Superior temporal gyrus (tissue), 1 donor: ENCODE measurements at regions not wholly inside any gene's neighbourhood (a gene's known extent, or its start where the extent isn't known, plus 50 kb on each side); places are given as distances from the start of the nearest gene placed in this dataset.
A peak's percentile ranks its signal among the peaks of the same experiment; 100 is the strongest.

ENCODE experiments used
- DNase-seq: peaks from one replicate; pipeline ENCODE4 v3.0.0-alpha.2; 2016; ENCODE audit errors: extremely low spot score

DNA sequence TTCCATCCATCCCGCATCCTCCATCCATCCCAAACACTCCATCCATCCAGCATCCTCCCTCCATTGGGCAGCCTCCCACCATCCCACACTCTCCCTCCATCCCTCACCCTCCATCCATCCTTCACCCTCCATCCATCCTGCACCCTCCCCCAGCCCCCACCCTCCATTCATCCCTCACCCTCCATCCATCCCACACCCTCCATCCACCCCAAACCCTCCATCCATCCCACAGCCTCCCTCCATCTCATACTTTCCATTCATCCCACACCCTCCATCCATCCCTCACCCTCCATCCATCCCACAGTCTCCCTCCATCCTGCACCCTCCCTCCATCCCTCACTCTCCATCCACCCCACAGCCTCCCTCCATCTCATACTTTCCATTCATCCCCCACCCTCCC lies 60.4 kb downstream of the FOXI2 start:
- DNase-seq, result no peak

DNA sequence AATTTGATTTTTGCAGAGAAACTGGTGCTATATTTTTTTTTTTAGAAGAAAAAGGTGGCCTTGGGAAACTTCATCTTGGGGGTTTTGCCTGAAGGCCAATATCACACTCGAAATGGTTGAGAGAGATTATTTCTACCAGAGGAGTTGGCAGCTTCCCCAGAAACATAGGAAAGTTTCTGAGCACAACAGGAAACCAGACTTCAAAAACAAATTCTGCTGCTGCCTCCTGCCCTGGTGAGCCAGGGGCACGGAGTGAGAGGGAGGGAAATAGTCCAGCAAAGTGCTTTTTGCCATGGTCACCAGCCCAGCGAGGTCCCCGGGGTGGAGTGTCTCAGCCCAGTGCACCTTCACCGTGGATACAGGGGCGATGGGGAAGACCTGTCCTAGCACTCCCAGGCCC lies 61.1 kb downstream of the FOXI2 start:
- DNase-seq, result no peak

DNA sequence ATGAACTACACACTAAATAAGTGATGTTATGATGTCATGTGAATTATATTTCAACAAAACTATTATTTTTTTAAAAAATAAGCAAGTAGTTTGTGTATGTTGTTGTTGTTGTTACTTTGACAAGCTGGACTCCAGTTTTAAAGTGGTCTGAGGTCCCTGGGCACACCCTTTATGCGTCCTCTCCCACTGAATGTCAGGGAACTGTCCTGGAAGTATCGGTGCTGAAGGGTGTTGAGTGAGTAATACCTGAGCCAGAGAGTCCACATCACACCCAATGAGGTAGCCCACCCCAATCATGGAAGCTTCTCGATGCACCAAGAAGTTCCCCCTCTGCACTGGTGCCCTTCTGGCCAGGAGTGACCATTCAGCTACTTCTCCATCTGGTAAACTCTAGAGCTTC lies 64.3 kb downstream of the FOXI2 start:
- no peak for DNase-seq

DNA sequence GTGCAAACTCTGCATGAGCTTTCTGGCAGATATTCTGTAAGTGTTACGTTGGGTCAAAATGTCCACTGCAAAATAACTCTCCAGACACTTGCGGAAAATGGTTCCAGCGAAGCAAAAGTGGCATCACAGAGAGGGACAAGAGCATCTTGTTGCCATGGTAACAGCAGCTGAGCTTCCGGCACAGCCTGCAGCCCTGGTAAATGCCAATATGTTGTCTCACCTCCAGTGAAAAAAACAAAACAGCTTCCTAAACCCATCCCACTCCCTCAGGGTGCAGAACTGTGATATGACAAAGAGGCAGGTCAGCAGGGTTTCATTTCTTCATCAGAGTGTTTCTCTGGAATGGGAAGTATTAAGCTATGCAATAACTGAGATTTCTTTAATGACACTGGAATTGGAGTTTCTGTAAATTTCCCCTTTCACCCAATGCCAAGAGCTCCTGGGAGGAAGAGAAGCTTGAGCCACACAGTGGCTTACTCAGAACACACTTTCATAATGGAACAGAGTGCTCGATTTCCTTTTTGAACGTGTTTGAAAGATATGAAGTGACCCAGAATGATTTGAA lies 65.6 kb downstream of the FOXI2 start:
- DNase-seq, result peak; percentile 16

DNA sequence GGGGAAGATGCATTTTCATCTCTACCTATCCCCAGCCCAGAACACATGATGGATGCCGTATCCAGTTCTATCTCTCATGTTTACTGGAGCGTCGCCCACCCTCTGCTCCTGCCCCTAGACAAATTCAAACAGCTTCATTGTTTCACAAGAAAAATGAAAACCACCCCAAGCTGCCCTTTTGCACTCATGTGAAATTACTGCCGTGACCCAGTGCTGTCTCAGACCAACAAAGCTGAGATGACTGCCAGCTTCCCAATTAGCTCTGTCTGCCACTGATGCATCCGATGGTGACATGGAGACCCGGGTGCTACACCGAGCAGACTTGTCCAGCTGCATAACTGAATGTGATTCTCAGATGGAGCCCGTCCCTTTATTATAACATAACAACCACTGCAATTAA lies 67.7 kb downstream of the FOXI2 start:
- DNase-seq, result no peak

DNA sequence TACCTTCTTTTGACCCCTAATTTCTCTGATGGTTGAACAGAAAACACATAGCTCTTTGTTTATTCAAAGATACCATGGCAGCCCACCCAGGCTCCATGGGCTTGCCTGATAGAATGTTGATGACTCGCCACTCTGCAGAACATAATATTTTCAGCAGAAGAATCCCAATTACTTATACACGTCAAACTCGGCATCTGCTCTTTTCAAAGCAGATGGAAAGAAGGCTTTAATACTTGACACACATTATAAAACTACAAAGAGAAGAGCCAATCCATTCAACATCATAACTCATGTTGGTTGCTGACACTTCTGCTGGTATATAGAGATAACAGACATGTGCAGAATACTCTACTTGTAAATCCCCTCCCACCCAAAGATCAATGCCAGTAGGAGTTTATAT lies 69.0 kb downstream of the FOXI2 start:
- no peak for DNase-seq

DNA sequence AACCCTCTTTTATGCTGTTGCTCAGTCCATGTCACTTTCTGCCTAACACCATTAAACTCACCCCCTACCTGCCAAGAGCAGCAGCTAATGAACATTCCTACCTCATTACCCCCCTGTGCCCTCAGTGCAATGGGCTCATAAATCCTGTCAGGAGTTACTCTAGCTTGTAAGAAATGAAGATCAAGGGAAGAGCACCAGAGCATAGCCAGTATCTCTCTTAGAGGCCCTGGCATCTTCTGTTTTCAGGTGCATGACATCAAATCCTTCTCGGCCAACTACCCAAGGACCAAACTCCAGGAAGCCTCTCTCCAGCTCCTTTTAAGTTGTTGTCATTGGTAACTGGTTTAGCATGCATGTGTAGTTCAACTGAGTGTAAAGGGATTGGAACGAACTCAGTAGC lies 75.1 kb downstream of the FOXI2 start:
- DNase-seq, result no peak

DNA sequence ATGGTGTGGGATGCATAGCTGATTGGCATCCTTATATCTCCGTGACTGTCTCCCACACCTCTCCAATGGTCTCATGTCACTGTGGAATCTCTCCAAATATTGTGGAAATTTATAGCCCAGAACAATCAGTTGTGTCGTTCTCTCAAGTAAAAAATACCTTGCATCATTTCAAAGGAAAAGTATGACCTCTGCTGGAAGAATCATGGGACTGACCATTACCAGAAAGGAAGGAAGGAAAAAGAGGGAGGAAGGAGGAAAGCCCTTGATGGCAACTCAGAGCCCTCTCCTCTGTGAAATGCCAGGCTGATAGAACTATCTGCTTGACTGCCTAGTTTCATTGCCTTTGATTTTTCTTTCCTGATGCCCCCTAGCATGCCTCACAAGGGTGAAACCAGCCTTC lies 76.3 kb downstream of the FOXI2 start:
- peak; percentile 70 for DNase-seq

DNA sequence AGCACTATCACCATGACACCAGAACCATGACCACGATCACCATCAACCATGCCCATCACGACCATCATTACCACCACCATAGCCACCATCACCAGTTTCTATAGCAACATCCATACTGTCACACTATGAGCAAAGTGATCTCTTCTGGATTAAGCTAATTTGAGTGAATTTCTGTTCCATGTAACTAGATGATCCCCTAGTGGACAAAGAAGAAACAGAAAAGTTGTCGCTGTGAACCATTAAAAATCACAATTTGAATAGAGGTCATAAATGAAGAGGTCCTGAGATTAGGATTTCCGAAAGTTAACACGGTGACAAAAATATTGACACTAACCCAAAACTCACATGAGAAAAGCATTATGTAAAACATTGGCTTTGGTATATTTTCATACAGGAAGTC lies 77.6 kb downstream of the CLRN3 start:
- peak; percentile 15 for DNase-seq

DNA sequence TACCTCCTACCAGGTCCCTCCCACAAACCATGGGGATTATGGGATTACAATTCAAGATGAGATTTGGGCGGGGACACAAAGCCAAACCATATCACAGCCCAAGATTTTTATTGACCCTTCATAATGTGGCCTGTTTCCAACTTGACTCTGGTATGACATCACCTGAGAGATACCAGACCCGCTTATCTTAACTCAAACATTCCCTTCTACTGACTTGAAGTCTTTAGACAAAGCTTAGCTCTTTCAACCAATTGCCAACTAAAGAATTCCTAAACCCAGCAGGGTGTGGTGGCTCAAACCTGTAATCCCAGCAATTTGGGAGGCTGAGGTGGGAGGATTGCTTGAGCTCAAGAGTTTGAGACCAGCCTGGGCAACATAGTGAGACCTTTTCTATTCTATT lies 67.9 kb downstream of the CLRN3 start:
- DNase-seq, result no peak

DNA sequence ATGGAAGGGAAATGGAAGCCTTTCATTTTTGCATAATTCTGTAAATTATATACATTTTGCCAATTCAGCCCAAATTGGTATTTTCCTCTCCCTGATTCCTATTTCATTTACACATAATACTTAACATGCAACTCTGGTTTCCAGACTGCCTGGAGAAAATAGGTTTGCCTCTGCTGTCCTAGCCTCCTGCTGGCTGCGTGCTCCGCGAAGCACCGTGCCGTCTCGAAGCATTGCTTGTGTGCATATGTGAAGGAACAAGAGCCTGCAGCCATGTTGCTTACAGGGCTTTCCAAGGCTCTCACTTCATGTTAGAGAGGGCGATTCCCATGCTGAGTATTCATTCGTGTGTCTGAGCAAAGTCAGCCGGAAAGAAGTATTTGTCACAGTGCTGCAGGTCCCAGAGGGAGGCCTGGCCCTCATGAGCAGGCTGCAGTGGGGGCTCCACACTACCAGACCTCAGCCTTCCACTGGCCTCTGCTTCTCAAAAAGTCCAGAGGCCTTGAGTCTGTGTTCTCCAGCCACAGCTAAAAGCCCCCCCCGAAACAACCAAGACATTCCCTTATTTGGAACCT lies 66.5 kb downstream of the CLRN3 start:
- DNase-seq, result no peak

DNA sequence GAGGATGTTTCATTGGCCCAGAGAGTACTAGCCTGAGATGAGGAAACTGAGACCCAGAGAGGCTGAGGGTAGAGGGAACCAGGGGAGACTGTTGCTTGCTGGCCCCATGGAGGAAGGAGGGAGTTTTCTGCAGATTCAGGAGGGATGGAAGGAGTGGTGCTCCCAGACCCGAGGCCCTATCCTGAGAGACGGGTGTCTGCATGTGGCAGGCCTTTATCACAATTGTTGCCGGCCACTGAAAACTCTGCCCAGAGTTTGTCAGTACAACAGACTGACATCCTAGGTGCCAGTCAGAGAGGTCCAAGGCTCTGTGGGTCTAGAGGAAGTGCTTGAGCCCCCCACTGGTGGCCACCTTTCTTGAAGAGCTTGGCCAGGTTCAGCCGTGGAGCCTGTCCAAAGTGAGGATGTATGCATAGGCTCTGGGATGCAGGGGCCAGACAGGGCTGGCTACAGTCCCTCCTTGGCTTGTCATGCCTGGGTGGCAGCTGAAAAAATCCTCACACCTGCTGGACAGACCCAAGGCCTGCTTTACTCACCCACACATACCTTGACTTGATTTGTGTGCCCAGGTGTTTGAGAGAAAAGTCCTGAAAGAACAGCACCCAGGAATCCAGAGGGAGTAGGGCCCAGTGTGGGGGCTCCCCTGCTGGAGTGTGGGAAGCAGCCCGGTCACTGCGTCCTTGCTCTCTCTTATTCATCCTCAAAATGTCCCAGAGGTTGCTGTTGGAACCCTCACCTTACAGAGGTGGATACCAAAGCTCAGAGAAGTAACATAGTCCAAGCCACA lies 65.2 kb downstream of the CLRN3 start:
- no peak for DNase-seq
